Loucy (cell line): ENCODE measurements at regions not wholly inside any gene's neighbourhood (a gene's known extent, or its start where the extent isn't known, plus 50 kb on each side); places are given as distances from the start of the nearest gene placed in this dataset.

ENCODE experiments used
- H2AFZ ChIP-seq: fragments of 200-600 bp; sonication (generic); 2 replicates; pipeline ENCODE4 v1.6.0; 2016; ENCODE audit warnings: antibody characterized with exemption, mild to moderate bottlenecking, low read length, moderate library complexity
- H3F3A ChIP-seq: fragments of 200-600 bp; 2 replicates; pipeline ENCODE4 v1.6.0; 2016; ENCODE audit warnings: antibody characterized with exemption, low read depth, mild to moderate bottlenecking
- H3K27me3 ChIP-seq: fragments of 200-600 bp; sonication (generic); 2 replicates; pipeline ENCODE4 v1.6.1; 2014; ENCODE audit warnings: low read length, mild to moderate bottlenecking; ENCODE audit not compliant: insufficient read depth, poor library complexity, severe bottlenecking
- H3K36me3 ChIP-seq: fragments of 200-600 bp; sonication (generic); 2 replicates; pipeline ENCODE4 v1.6.1; 2016; ENCODE audit warnings: low read length; ENCODE audit not compliant: insufficient read depth
- H3K4me1 ChIP-seq: fragments of 200-600 bp; sonication (generic); 2 replicates; pipeline ENCODE4 v1.5.1; 2014; ENCODE audit warnings: low read length, mild to moderate bottlenecking; ENCODE audit not compliant: insufficient read depth, poor library complexity, severe bottlenecking
- H3K4me2 ChIP-seq: fragments of 200-600 bp; sonication (generic); 2 replicates; pipeline ENCODE4 v1.6.0; 2014; ENCODE audit warnings: antibody characterized with exemption, low read length, low read depth, mild to moderate bottlenecking; ENCODE audit not compliant: poor library complexity, severe bottlenecking
- H3K4me3 ChIP-seq: fragments of 200-600 bp; sonication (generic); 2 replicates; pipeline ENCODE4 v1.5.1; 2014; ENCODE audit warnings: low read length, mild to moderate bottlenecking, mixed read lengths; ENCODE audit not compliant: poor library complexity, severe bottlenecking
- H3K79me2 ChIP-seq: fragments of 200-600 bp; sonication (generic); 2 replicates; pipeline ENCODE4 v1.6.1; 2014; ENCODE audit warnings: low read length; ENCODE audit not compliant: insufficient read depth
- H3K9ac ChIP-seq: fragments of 200-600 bp; sonication (generic); 2 replicates; pipeline ENCODE4 v1.6.0; 2014; ENCODE audit warnings: mild to moderate bottlenecking, low read depth, low read length, moderate library complexity; ENCODE audit not compliant: poor library complexity, severe bottlenecking
- H3K9me2 ChIP-seq: fragments of 200-600 bp; sonication (generic); replicated peaks from 2 replicates; pipeline ENCODE4 v1.6.1; 2016; ENCODE audit warnings: low read depth, low read length, mixed read lengths
- H3K9me3 ChIP-seq: fragments of 200-600 bp; sonication (generic); 2 replicates; pipeline ENCODE4 v1.6.1; 2014; ENCODE audit warnings: mild to moderate bottlenecking, antibody characterized with exemption, low read length, low read depth; ENCODE audit not compliant: insufficient read depth
- H4K20me1 ChIP-seq: fragments of 200-600 bp; sonication (generic); 2 replicates; pipeline ENCODE4 v1.6.0; 2014; ENCODE audit warnings: antibody characterized with exemption, low read length, mild to moderate bottlenecking; ENCODE audit not compliant: insufficient read depth, poor library complexity, severe bottlenecking
- CTCF ChIP-seq: fragments of 200-600 bp; sonication (generic); conservative IDR thresholded peaks from 2 replicates; pipeline ENCODE4 v1.5.1; 2014; ENCODE audit warnings: mild to moderate bottlenecking, antibody characterized with exemption, low read length
- EZH2phosphoT487 ChIP-seq: fragments of 200-600 bp; IDR thresholded peaks from 2 replicates; pipeline ENCODE4 v1.6.1; 2018; ENCODE audit warnings: antibody characterized with exemption, mild to moderate bottlenecking, moderate library complexity, borderline replicate concordance

- no peaks in the 10 kb centered on the region for H3K79me2 ChIP-seq
- no peak overlapping the region for H3K9ac ChIP-seq
- H3K9me3 ChIP-seq, result no peaks in the 10 kb centered on the region
- H3K9me2 ChIP-seq, result no peaks in the 10 kb centered on the region
- H4K20me1 ChIP-seq, result no peaks in the 10 kb centered on the region
- H3K27me3 ChIP-seq, result no peaks in the 10 kb centered on the region
- H3K4me2 ChIP-seq, result no peak overlapping the region
- H3K4me1 ChIP-seq, result no peaks in the 10 kb centered on the region
- no peak for TF ChIP-seq CTCF
- no peak overlapping the region for H3K4me3 ChIP-seq
- H2AFZ ChIP-seq, result no peak overlapping the region
- no peaks in the 10 kb centered on the region for H3F3A ChIP-seq
- H3K36me3 ChIP-seq, result no peaks in the 10 kb centered on the region
These were observed 156.6 kb downstream of the TXNL1 start for GRCh38 chr18:56481751-56482150.

- Histone ChIP-seq H3K9ac (no peak overlapping the region), H3K4me3 (no peak overlapping the region), H2AFZ (no peak overlapping the region), H3K4me1 (no peaks in the 10 kb centered on the region), H3K9me2 (no peaks in the 10 kb centered on the region), H4K20me1 (no peaks in the 10 kb centered on the region), H3K27me3 (no peaks in the 10 kb centered on the region), H3K4me2 (no peak overlapping the region), H3K36me3 (no peaks in the 10 kb centered on the region), H3K9me3 (no peaks in the 10 kb centered on the region), H3K79me2 (no peaks in the 10 kb centered on the region), H3F3A (no peaks in the 10 kb centered on the region)
- TF ChIP-seq CTCF, result no peak
- no peak for TF ChIP-seq EZH2phosphoT487
These were observed 158.6 kb downstream of the TXNL1 start for GRCh38 chr18:56479841-56480240.

GRCh38 chr18:56475250-56475649 is 163.1 kb downstream of the TXNL1 start:
- no peaks in the 10 kb centered on the region for H3K4me1 ChIP-seq
- H3K4me2 ChIP-seq, result no peak overlapping the region
- H3K79me2 ChIP-seq, result no peaks in the 10 kb centered on the region
- no peaks in the 10 kb centered on the region for H3K36me3 ChIP-seq
- no peaks in the 10 kb centered on the region for H4K20me1 ChIP-seq
- no peaks in the 10 kb centered on the region for H3F3A ChIP-seq
- no peak overlapping the region for H3K4me3 ChIP-seq
- H3K27me3 ChIP-seq, result no peaks in the 10 kb centered on the region
- TF ChIP-seq EZH2phosphoT487 (no peak), CTCF (no peak)
- H3K9me2 ChIP-seq, result no peaks in the 10 kb centered on the region
- H3K9me3 ChIP-seq, result no peaks in the 10 kb centered on the region
- H3K9ac ChIP-seq, result no peak overlapping the region
- no peak overlapping the region for H2AFZ ChIP-seq
